H1 (cell line): ENCODE measurements at regions not wholly inside any gene's neighbourhood (a gene's known extent, or its start where the extent isn't known, plus 50 kb on each side); places are given as distances from the start of the nearest gene placed in this dataset.

Experiments
- CTCF ChIA-PET: fragments of 300-600 bp; sonication (Branson Sonifier 250); formaldehyde crosslinking; loops from one replicate; lab custom pipeline; 2021; ENCODE audit not compliant: partially characterized antibody; lab: Charles Lee
- POLR2A ChIA-PET: fragments of 300-600 bp; sonication (Branson Sonifier 250); formaldehyde crosslinking; loops from one replicate; lab custom pipeline; 2021; ENCODE audit warnings: inconsistent platforms; ENCODE audit not compliant: partially characterized antibody; lab: Charles Lee
- DNase-seq, 2 experiments: peaks; one replicate each; pipeline versions ENCODE4 v3.0.0 to v3.0.0-alpha.2; 2010 to 2022; ENCODE audit warnings: low spot score in 2 of 2, low read depth in 1 of 2, mixed read lengths in 1 of 2
- FAIRE-seq: peaks from 2 replicates; lab custom pipeline; 2011; peaks lifted over from hg19 to GRCh38; lab: Jason Lieb, UNC
- H2AFZ ChIP-seq: 2 replicates; pipeline ENCODE4 v1.8.1; 2012; ENCODE audit warnings: low read length, inconsistent platforms
- H2AK5ac ChIP-seq: 2 replicates; pipeline ENCODE4 v1.6.1; 2013; ENCODE audit warnings: low read depth, low read length
- H2BK120ac ChIP-seq: replicated peaks from 2 replicates; pipeline ENCODE3; 2013; ENCODE audit warnings: low read depth, low read length, inconsistent platforms
- H2BK12ac ChIP-seq: 2 replicates; pipeline ENCODE4 v1.6.1; 2013; ENCODE audit warnings: low read depth, low read length
- H2BK15ac ChIP-seq: 2 replicates; pipeline ENCODE4 v1.6.1; 2013; ENCODE audit warnings: low read length
- H2BK20ac ChIP-seq: 2 replicates; pipeline ENCODE4 v1.6.1; 2013; ENCODE audit warnings: low read length
- H2BK5ac ChIP-seq: 2 replicates; pipeline ENCODE4 v1.6.1; 2013; ENCODE audit warnings: low read depth, low read length
- H3K14ac ChIP-seq: 2 replicates; pipeline ENCODE4 v1.6.1; 2013; ENCODE audit warnings: inconsistent platforms; ENCODE audit not compliant: insufficient read length
- H3K18ac ChIP-seq: 2 replicates; pipeline ENCODE4 v1.6.1; 2013; ENCODE audit warnings: low read length; ENCODE audit errors: extremely low read depth
- H3K23ac ChIP-seq: 2 replicates; pipeline ENCODE4 v1.6.1; 2013; ENCODE audit warnings: inconsistent platforms; ENCODE audit not compliant: insufficient read length
- H3K23me2 ChIP-seq: 2 replicates; pipeline ENCODE4 v1.6.1; 2013; ENCODE audit warnings: low read depth, low read length
- H3K27ac ChIP-seq: 2 replicates; pipeline ENCODE4 v1.6.1; 2011; ENCODE audit warnings: low read depth, low read length, inconsistent platforms
- H3K27me3 ChIP-seq, 4 experiments: replicated peaks in 1 of 4; 1 replicate in 1 of 4; 2 replicates in 3 of 4; pipeline versions ENCODE4 v1.6.1 to v1.8.1; 2011 to 2013; ENCODE audit warnings: low read length in 3 of 4, mild to moderate bottlenecking in 3 of 4, inconsistent platforms in 2 of 4, mixed read lengths in 2 of 4, moderate library complexity in 1 of 4; ENCODE audit not compliant: control insufficient read depth in 3 of 4, insufficient read depth in 3 of 4; ENCODE audit errors: extremely low read depth in 1 of 4
- H3K36me3 ChIP-seq, 4 experiments: 2 replicates each; pipeline versions ENCODE4 v1.6.1 to v1.8.1; 2011 to 2013; ENCODE audit warnings: mild to moderate bottlenecking in 4 of 4, low read length in 3 of 4, moderate library complexity in 2 of 4, control low read depth in 1 of 4, inconsistent platforms in 1 of 4; ENCODE audit not compliant: insufficient read depth in 4 of 4, control insufficient read depth in 2 of 4
- H3K4ac ChIP-seq: replicated peaks from 2 replicates; pipeline ENCODE3; 2013; ENCODE audit warnings: low read length, low read depth, mixed read lengths, inconsistent platforms; ENCODE audit not compliant: insufficient read length
- H3K4me1 ChIP-seq, 4 experiments: replicated peaks in 1 of 4; 1 replicate in 1 of 4; 2 replicates in 3 of 4; pipeline versions ENCODE4 v1.6.1 to v1.8.1; 2011 to 2013; ENCODE audit warnings: low read length in 3 of 4, inconsistent platforms in 2 of 4, mixed read lengths in 1 of 4; ENCODE audit not compliant: insufficient read depth in 4 of 4, control insufficient read depth in 3 of 4
- H3K4me2 ChIP-seq, 2 experiments: 2 replicates each; pipeline versions ENCODE4 v1.6.1 to v1.8.1; 2011 to 2013; ENCODE audit warnings: low read depth in 2 of 2, low read length in 2 of 2, control low read depth in 1 of 2, inconsistent platforms in 1 of 2, mild to moderate bottlenecking in 1 of 2; ENCODE audit not compliant: insufficient read depth in 1 of 2
- H3K4me3 ChIP-seq, 4 experiments: fragments of 200-600, 300-600 bp in 1 of 4; sonication (generic), shearing (Covaris generic), sonication (Bioruptor Twin) in 1 of 4; 2 replicates each; pipeline versions ENCODE4 v1.5.1 to v1.8.1; 2011 to 2016; ENCODE audit warnings: low read length in 4 of 4, low read depth in 3 of 4, control low read depth in 2 of 4, inconsistent platforms in 2 of 4, mild to moderate bottlenecking in 2 of 4, mixed read lengths in 1 of 4, moderate library complexity in 1 of 4; ENCODE audit not compliant: insufficient read depth in 2 of 4; ENCODE audit errors: extremely low read depth in 1 of 4
- H3K56ac ChIP-seq: replicated peaks from 2 replicates; pipeline ENCODE3; 2013; ENCODE audit warnings: low read depth, mild to moderate bottlenecking, mixed read lengths, low read length, inconsistent platforms; ENCODE audit not compliant: insufficient read length
- H3K79me1 ChIP-seq: 2 replicates; pipeline ENCODE4 v1.6.1; 2013; ENCODE audit warnings: low read depth, low read length, control low read depth
- H3K79me2 ChIP-seq, 2 experiments: 2 replicates each; pipeline versions ENCODE4 v1.6.1 to v1.8.1; 2012 to 2013; ENCODE audit warnings: low read length in 2 of 2, mild to moderate bottlenecking in 2 of 2, inconsistent platforms in 1 of 2; ENCODE audit not compliant: insufficient read depth in 2 of 2, control insufficient read depth in 1 of 2
- H3K9ac ChIP-seq, 4 experiments: replicated peaks in 1 of 4; 1 replicate in 1 of 4; 2 replicates in 3 of 4; pipeline versions ENCODE4 v1.6.1 to v1.8.1; 2011 to 2013; ENCODE audit warnings: low read depth in 3 of 4, low read length in 3 of 4, control low read depth in 2 of 4, mild to moderate bottlenecking in 2 of 4, moderate library complexity in 2 of 4, inconsistent platforms in 1 of 4; ENCODE audit errors: extremely low read depth in 1 of 4
- H3K9me3 ChIP-seq, 2 experiments: 2 replicates each; pipeline versions ENCODE4 v1.6.1 to v1.8.1; 2012 to 2013; ENCODE audit warnings: mild to moderate bottlenecking in 2 of 2, moderate library complexity in 2 of 2, control low read depth in 1 of 2, inconsistent platforms in 1 of 2, low read depth in 1 of 2, low read length in 1 of 2, mixed read lengths in 1 of 2; ENCODE audit not compliant: insufficient read depth in 2 of 2
- H4K20me1 ChIP-seq, 2 experiments: replicated peaks in 1 of 2; 2 replicates each; pipeline versions ENCODE3 to v1.8.1; 2011 to 2013; ENCODE audit warnings: inconsistent platforms in 2 of 2, low read length in 2 of 2, mild to moderate bottlenecking in 1 of 2; ENCODE audit not compliant: insufficient read depth in 2 of 2, control insufficient read depth in 1 of 2
- H4K5ac ChIP-seq: 2 replicates; pipeline ENCODE4 v1.6.1; 2013; ENCODE audit warnings: low read length, low read depth, mixed read lengths, inconsistent platforms; ENCODE audit not compliant: insufficient read length
- H4K8ac ChIP-seq: 2 replicates; pipeline ENCODE4 v1.8.0; 2013; ENCODE audit warnings: mild to moderate bottlenecking, moderate library complexity, low read length, inconsistent platforms; ENCODE audit not compliant: insufficient read depth; ENCODE audit errors: extremely low read depth
- H4K91ac ChIP-seq: replicated peaks from 2 replicates; pipeline ENCODE3; 2013; ENCODE audit warnings: low read length, mixed read lengths, inconsistent platforms; ENCODE audit not compliant: insufficient read length
- WGBS, 2 experiments: shearing (Covaris generic) in 1 of 2; methylation state at CpG; one replicate each; pipeline versions ENCODE4 v1.1.6 to v1.1.7; 2013 to 2015; ENCODE audit warnings: low lambda C conversion rate in 2 of 2, mixed read lengths in 2 of 2, inconsistent platforms in 1 of 2, low coverage in 1 of 2, missing lambda C conversion rate in 1 of 2; ENCODE audit not compliant: insufficient replicate concordance in 2 of 2, insufficient coverage in 1 of 2, insufficient read length in 1 of 2; ENCODE audit errors: extremely low coverage in 1 of 2, missing lambda C conversion rate in 1 of 2; 5-methylcytosine and 5-hydroxymethylcytosine counted together

DNA sequence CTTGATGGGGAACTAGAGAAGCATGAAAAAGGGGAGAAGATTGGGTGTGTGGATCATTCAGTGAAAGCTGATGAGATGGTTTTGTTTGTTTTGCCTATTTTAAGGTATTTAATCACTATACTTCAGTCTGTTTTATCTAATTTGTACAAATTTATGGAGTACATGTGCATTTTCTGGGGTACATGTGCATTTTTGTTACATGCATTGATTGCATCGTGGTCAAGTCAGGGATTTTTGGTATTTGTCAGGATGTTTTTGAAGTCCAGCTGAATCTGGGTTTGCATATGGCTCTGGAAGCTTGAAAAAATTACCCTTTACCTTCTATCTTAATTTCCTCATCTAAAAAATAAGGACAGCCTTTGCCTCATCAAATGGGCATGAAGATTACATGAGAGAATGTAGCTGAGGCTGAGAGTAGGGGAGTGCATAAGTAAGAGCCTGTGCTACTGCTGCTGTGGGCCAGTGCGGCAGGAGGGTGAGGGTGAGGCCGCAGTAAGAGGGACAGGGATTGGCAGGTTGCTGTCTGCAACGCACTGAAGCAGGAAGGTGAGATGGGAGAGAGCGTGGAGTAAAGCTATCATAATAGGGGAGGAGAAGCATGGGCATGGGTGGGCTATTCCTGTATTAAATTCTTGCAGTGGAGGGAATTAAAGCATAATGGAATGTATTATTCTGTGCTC lies 139.8 kb downstream of the NPR3 start:
- FAIRE-seq (no peak), DNase-seq (no peak)
- Histone ChIP-seq H3K4me2 (no peak overlapping the region), H3K36me3 (no peaks in the 10 kb centered on the region), H3K23ac (no peak overlapping the region), H2BK5ac (no peak overlapping the region), H4K20me1 (no peaks in the 10 kb centered on the region), H3K9me3 (no peaks in the 10 kb centered on the region), H2AK5ac (no peak overlapping the region), H3K4me1 (peaks cover 0 to 4% (median 0%) of the 10 kb centered on the region in 4 experiments; a peak in 2 of 7 replicates), H3K79me2 (no peaks in the 10 kb centered on the region), H3K18ac (no peak overlapping the region), H3K56ac (no peak overlapping the region), H3K79me1 (no peaks in the 10 kb centered on the region), H3K27ac (no peak overlapping the region), H3K4me3 (no peak overlapping the region), H2BK12ac (no peak overlapping the region), H4K5ac (no peak overlapping the region), H3K9ac (no peak overlapping the region), H3K4ac (no peak overlapping the region), H4K91ac (no peak overlapping the region), H3K23me2 (no peaks in the 10 kb centered on the region; the same call in 1 of the 2 replicates), H2BK15ac (no peak overlapping the region), H4K8ac (no peak overlapping the region), H2BK20ac (no peak overlapping the region), H2BK120ac (no peak overlapping the region), H3K14ac (no peak overlapping the region), H3K27me3 (peaks cover 0 to 1% (median 0%) of the 10 kb centered on the region in 4 experiments; a peak in 2 of 7 replicates), H2AFZ (no peak overlapping the region)
- CTCF ChIA-PET, result interaction anchor here (0.6 to 3.6 kb wide), 8 partner anchors 13 to 237 kb away, joined by 3 to 15 read pairs (median 3); no protein-coding TSS in a partner anchor
- POLR2A ChIA-PET, result no interaction called here
- 90% methylated on average over 5 of the region's 5 CpGs; no CpG with 5 or more reads in 1 of the 2 experiments for WGBS, 2 experiments
